BJ (cell line): ENCODE measurements at regions not wholly inside any gene's neighbourhood (a gene's known extent, or its start where the extent isn't known, plus 50 kb on each side); places are given as distances from the start of the nearest gene placed in this dataset.

Experiments used
- CTCF ChIA-PET: fragments of 350-600 bp; formaldehyde crosslinking; extraction: SDS; loops from one replicate; lab custom pipeline; 2021; ENCODE audit warnings: antibody characterized with exemption, inconsistent platforms; lab: Yijun Ruan, JAX
- POLR2A ChIA-PET: fragments of 300-600 bp; sonication (Branson Sonifier 250); formaldehyde crosslinking; extraction: SDS; loops from one replicate; lab custom pipeline; 2021; ENCODE audit warnings: antibody characterized with exemption; lab: Charles Lee
- DNase-seq: peaks from one replicate; pipeline ENCODE4 v3.0.0-alpha.2; 2011; ENCODE audit warnings: low read depth
- H3K27me3 ChIP-seq: 2 replicates; pipeline ENCODE4 v1.6.0; 2011; ENCODE audit warnings: low read length; ENCODE audit not compliant: control insufficient read depth, insufficient read depth
- H3K36me3 ChIP-seq: 2 replicates; pipeline ENCODE4 v1.5.1; 2011; ENCODE audit warnings: low read length; ENCODE audit not compliant: control insufficient read depth, insufficient read depth
- H3K4me3 ChIP-seq: 2 replicates; pipeline ENCODE4 v1.5.1; 2011; ENCODE audit warnings: low read depth, mild to moderate bottlenecking, control low read depth, low read length
- CTCF ChIP-seq: IDR thresholded peaks from 2 replicates; pipeline ENCODE4 v1.5.1; 2011; ENCODE audit warnings: low read depth, mild to moderate bottlenecking, control low read depth, inconsistent platforms, low read length, moderate library complexity; ENCODE audit not compliant: insufficient read depth

- Histone ChIP-seq H3K4me3 (no peak overlapping the region), H3K36me3 (no peaks in the 10 kb centered on the region), H3K27me3 (no peaks in the 10 kb centered on the region)
- ChIA-PET CTCF (no interaction called here), POLR2A (no interaction called here)
- no peak for TF ChIP-seq CTCF
- no peak for DNase-seq
Measured at GRCh38 chr15:31569836-31570235, 243.2 kb downstream of the KLF13 start.

GRCh38 chr15:31570591-31570990 is 244.0 kb downstream of the KLF13 start:
- no peak for TF ChIP-seq CTCF
- POLR2A ChIA-PET: no interaction called here
- no peaks in the 10 kb centered on the region for H3K36me3 ChIP-seq
- no peak overlapping the region for H3K4me3 ChIP-seq
- CTCF ChIA-PET: no interaction called here
- no peaks in the 10 kb centered on the region for H3K27me3 ChIP-seq
- DNase-seq: no peak

- ChIA-PET POLR2A (no interaction called here), CTCF (interaction anchor here (0.5 to 0.9 kb wide), 2 partner anchors 21 to 236 kb away, joined by 3 read pairs; no protein-coding TSS in a partner anchor)
- Histone ChIP-seq H3K4me3 (no peak overlapping the region), H3K36me3 (no peaks in the 10 kb centered on the region), H3K27me3 (no peaks in the 10 kb centered on the region)
- TF ChIP-seq CTCF: no peak
- no peak for DNase-seq
Measured at GRCh38 chr15:31571676-31572075, 245.0 kb downstream of the KLF13 start.

- Histone ChIP-seq H3K27me3 (no peaks in the 10 kb centered on the region), H3K36me3 (no peaks in the 10 kb centered on the region), H3K4me3 (no peak overlapping the region)
- POLR2A ChIA-PET: no interaction called here
- no peak for TF ChIP-seq CTCF
- CTCF ChIA-PET: no interaction called here
- DNase-seq: no peak
Measured at GRCh38 chr15:31573759-31574158, 247.1 kb downstream of the KLF13 start.

- CTCF ChIA-PET: no interaction called here
Measured at GRCh38 chr15:31574766-31575165, 248.1 kb downstream of the KLF13 start.

More at GRCh38 chr15:31574766-31575165, 248.1 kb downstream of the KLF13 start:
- POLR2A ChIA-PET: no interaction called here
- DNase-seq: no peak
- no peak overlapping the region for H3K4me3 ChIP-seq
- H3K27me3 ChIP-seq: no peaks in the 10 kb centered on the region
- no peaks in the 10 kb centered on the region for H3K36me3 ChIP-seq
- TF ChIP-seq CTCF: no peak
